Glutamatergic neuron (in vitro differentiated cells): ENCODE measurements at regions not wholly inside any gene's neighbourhood (a gene's known extent, or its start where the extent isn't known, plus 50 kb on each side); places are given as distances from the start of the nearest gene placed in this dataset.

Experiments used
- DNase-seq: peaks from one replicate; pipeline ENCODE4 v3.0.0; 2022
- H3K27ac Mint-ChIP-seq: one replicate; pipeline ENCODE4 v1.8.0; 2020; ENCODE audit warnings: mild to moderate bottlenecking, mixed read lengths, inconsistent platforms; ENCODE audit not compliant: unreplicated experiment
- H3K27me3 Mint-ChIP-seq: one replicate; pipeline ENCODE4 v1.8.0; 2020; ENCODE audit warnings: mild to moderate bottlenecking, moderate library complexity, mixed read lengths, inconsistent platforms; ENCODE audit not compliant: unreplicated experiment
- H3K36me3 Mint-ChIP-seq: one replicate; pipeline ENCODE4 v1.8.0; 2020; ENCODE audit warnings: mild to moderate bottlenecking, mixed read lengths, inconsistent platforms; ENCODE audit not compliant: unreplicated experiment
- H3K4me1 Mint-ChIP-seq: one replicate; pipeline ENCODE4 v1.8.0; 2020; ENCODE audit warnings: mild to moderate bottlenecking, low read depth, mixed read lengths, inconsistent platforms; ENCODE audit not compliant: unreplicated experiment
- H3K4me3 Mint-ChIP-seq: one replicate; pipeline ENCODE4 v1.8.0; 2020; ENCODE audit warnings: mild to moderate bottlenecking, mixed read lengths, inconsistent platforms; ENCODE audit not compliant: unreplicated experiment
- H3K9me3 Mint-ChIP-seq: one replicate; pipeline ENCODE4 v1.8.0; 2020; ENCODE audit warnings: mild to moderate bottlenecking, moderate library complexity, mixed read lengths, inconsistent platforms; ENCODE audit not compliant: unreplicated experiment
- TF ChIP-seq, protein P1 (sequence below): fragments of 200-600 bp; sonication (generic); IDR thresholded peaks from one replicate; pipeline ENCODE4 v1.5.0; 2021; ENCODE audit not compliant: partially characterized antibody, unreplicated experiment

DNA sequence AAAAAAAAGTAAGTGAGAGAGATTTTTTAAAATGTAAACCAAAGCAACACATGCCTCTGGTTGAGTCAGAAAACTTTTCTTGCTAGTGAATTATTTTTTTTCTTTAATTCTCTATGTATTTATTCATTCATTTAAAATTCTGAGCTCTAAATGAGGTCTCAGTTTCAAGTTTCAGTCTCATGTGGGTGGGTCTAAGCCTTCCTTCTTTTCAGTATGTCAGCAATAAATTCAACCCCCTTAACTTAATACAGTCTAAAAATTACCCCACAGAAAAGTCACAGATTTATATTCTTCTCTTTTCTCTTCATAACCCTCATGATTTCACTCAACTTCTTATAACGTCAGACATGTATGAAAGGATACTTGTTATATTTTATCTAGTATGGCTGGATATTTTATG, 663.3 kb upstream of the PTCHD4 start:
- Mint-ChIP-seq H3K9me3 (peaks cover under 1% of the 10 kb centered on the region), H3K36me3 (no peaks in the 10 kb centered on the region), H3K27me3 (no peaks in the 10 kb centered on the region), H3K4me3 (no peak overlapping the region), H3K27ac (no peak overlapping the region), H3K4me1 (peaks cover 3% of the 10 kb centered on the region)
- TF ChIP-seq, protein P1, sequence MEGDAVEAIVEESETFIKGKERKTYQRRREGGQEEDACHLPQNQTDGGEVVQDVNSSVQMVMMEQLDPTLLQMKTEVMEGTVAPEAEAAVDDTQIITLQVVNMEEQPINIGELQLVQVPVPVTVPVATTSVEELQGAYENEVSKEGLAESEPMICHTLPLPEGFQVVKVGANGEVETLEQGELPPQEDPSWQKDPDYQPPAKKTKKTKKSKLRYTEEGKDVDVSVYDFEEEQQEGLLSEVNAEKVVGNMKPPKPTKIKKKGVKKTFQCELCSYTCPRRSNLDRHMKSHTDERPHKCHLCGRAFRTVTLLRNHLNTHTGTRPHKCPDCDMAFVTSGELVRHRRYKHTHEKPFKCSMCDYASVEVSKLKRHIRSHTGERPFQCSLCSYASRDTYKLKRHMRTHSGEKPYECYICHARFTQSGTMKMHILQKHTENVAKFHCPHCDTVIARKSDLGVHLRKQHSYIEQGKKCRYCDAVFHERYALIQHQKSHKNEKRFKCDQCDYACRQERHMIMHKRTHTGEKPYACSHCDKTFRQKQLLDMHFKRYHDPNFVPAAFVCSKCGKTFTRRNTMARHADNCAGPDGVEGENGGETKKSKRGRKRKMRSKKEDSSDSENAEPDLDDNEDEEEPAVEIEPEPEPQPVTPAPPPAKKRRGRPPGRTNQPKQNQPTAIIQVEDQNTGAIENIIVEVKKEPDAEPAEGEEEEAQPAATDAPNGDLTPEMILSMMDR = no peak
- DNase-seq = no peak

DNA sequence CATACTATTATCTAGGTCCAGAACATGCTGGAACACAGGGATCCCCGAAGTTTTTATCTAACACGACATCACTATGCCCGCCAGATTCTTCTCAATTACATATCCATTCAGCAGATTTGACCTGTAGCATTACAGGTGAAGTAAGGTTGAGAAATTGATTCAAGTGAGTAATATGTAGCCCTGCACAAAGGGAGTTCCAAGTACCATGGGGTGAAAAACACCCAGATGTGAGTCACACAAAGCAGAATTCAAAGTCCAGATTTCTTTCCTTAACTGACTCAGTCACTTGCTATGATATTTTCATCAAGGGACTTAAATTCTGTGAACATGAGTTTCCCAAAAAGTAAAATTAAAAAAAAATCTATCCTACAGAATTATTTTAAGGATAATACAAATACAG, 655.4 kb upstream of the PTCHD4 start:
- TF ChIP-seq, protein P1 = no peak
- no peak for DNase-seq
- Mint-ChIP-seq H3K4me1 (peaks cover 3% of the 10 kb centered on the region), H3K9me3 (no peaks in the 10 kb centered on the region), H3K4me3 (no peak overlapping the region), H3K27ac (no peak overlapping the region), H3K27me3 (no peaks in the 10 kb centered on the region), H3K36me3 (no peaks in the 10 kb centered on the region)

DNA sequence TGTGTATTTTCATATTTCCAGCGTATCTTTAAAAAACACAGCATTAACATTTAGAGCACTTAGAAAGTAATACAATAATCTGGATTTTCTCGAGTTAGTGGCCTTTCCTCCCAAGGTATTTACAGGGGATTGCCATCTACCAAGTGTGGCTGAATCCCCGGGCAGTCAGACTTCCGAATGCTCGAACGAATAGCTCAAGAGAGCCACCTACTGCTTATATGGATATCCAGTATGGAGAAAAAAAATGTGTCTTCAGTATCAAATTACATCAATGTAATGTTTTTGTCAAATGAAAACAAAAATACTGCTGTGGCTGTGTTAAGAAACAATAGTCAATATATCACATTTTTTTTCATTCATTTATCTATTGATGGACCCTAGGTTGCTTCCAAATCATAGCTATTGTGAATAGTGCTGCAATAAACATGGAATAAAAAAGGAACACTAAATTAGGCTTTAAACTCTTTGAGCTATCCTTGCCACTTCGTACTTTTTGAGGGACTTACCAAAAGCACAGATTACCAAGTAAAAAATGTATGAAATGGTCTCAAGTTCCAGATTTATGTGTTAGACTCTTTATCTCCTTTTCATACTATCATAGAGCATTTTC, 654.5 kb upstream of the PTCHD4 start:
- Mint-ChIP-seq H3K36me3 (no peaks in the 10 kb centered on the region), H3K27me3 (no peaks in the 10 kb centered on the region), H3K4me1 (peaks cover 3% of the 10 kb centered on the region), H3K27ac (no peak overlapping the region), H3K9me3 (no peaks in the 10 kb centered on the region), H3K4me3 (no peak overlapping the region)
- TF ChIP-seq, protein P1 = peak; percentile 47
- DNase-seq = peak; percentile 33

DNA sequence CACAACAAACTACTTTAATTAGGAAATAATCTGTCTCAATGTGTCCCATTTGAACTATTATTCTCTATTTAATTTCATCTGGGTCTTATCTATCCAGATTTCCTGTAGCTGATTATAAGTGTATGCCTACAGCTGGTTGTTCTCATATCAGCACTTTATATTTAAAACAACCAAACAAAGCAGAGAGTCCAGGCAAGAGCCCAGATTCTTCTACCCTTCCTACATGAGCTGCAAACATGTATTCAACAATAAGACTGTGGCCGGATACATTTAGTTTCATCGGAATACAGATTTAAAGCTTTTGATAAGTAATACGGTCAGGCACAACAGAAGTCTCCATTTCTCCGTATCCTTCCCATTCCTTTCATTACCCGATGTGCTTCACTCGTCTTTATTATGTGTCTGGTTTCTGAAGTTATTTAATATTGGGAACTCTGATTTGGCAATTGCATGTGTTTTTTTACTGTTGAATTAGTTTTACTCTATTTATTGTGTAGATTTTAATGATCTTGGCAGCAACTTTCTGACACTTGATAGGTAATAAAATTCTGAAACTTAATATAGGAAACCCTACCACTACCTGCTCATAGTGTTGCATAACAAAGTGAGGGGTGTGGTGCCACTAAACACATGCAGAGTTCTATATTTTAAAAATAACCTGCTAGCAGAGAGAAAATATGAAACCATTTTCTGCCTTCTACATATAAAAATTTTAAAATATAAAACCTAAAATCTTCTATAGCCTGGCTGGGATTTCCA, 653.5 kb upstream of the PTCHD4 start:
- no peak overlapping the region for H3K4me3 Mint-ChIP-seq
- H3K9me3 Mint-ChIP-seq = no peaks in the 10 kb centered on the region
- H3K27ac Mint-ChIP-seq = no peak overlapping the region
- no peaks in the 10 kb centered on the region for H3K27me3 Mint-ChIP-seq
- TF ChIP-seq, protein P1 = no peak
- H3K36me3 Mint-ChIP-seq = no peaks in the 10 kb centered on the region
- H3K4me1 Mint-ChIP-seq = peaks cover 3% of the 10 kb centered on the region
- no peak for DNase-seq

DNA sequence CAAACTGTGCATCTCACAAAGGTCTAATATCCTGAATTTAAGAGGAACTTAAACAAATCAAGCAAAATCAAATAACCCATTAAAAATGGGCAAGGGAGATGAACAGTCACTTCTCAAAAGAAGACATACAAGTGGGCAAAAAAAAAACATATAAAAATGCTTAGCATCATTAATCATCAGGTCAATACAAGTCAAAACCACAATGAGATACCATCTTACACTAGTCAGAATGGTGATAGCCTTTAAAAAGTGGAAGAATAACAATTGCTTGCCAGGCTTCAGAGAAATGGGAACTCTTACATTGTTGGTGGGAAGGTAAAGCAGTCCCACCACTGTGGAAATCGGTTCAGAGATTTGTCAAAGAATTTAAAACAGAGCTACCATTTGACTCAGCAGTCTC, 646.7 kb upstream of the PTCHD4 start:
- Mint-ChIP-seq H3K27ac (no peak overlapping the region), H3K36me3 (no peaks in the 10 kb centered on the region), H3K9me3 (no peaks in the 10 kb centered on the region)

More for the DNA sequence above, 646.7 kb upstream of the PTCHD4 start:
- H3K4me1 Mint-ChIP-seq = no peaks in the 10 kb centered on the region
- no peak for DNase-seq
- no peak overlapping the region for H3K4me3 Mint-ChIP-seq
- TF ChIP-seq, protein P1 = no peak
- no peaks in the 10 kb centered on the region for H3K27me3 Mint-ChIP-seq
